Hepatocyte (in vitro differentiated cells): ENCODE measurements at regions not wholly inside any gene's neighbourhood (a gene's known extent, or its start where the extent isn't known, plus 50 kb on each side); places are given as distances from the start of the nearest gene placed in this dataset.

ENCODE experiments used
- DNase-seq: peaks from one replicate; pipeline ENCODE4 v3.0.0-alpha.2; 2016; ENCODE audit warnings: low spot score
- H2AFZ ChIP-seq: fragments of 200-600 bp; sonication (generic); 2 replicates; pipeline ENCODE4 v1.6.0; 2016; ENCODE audit warnings: antibody characterized with exemption, mild to moderate bottlenecking
- H3K27ac ChIP-seq: fragments of 200-600 bp; sonication (generic); 2 replicates; pipeline ENCODE4 v1.5.1; 2016; ENCODE audit warnings: mild to moderate bottlenecking
- H3K27me3 ChIP-seq: fragments of 200-600 bp; sonication (generic); 2 replicates; pipeline ENCODE4 v1.6.1; 2016
- H3K36me3 ChIP-seq: fragments of 200-600 bp; sonication (generic); replicated peaks from 2 replicates; pipeline ENCODE4 v1.5.1; 2016; ENCODE audit warnings: low read depth; ENCODE audit not compliant: insufficient read depth
- H3K4me1 ChIP-seq: fragments of 200-600 bp; sonication (generic); 2 replicates; pipeline ENCODE4 v1.5.1; 2016; ENCODE audit warnings: mild to moderate bottlenecking, moderate library complexity; ENCODE audit not compliant: insufficient read depth
- H3K4me2 ChIP-seq: fragments of 200-600 bp; sonication (generic); 2 replicates; pipeline ENCODE4 v1.6.0; 2016
- H3K4me3 ChIP-seq: fragments of 200-600 bp; sonication (generic); 2 replicates; pipeline ENCODE4 v1.5.1; 2016; ENCODE audit warnings: mild to moderate bottlenecking
- H3K79me2 ChIP-seq: fragments of 200-600 bp; sonication (generic); 2 replicates; pipeline ENCODE4 v1.6.0; 2017; ENCODE audit warnings: mild to moderate bottlenecking
- H3K9me2 ChIP-seq: fragments of 200-600 bp; sonication (generic); replicated peaks from 2 replicates; pipeline ENCODE4 v1.6.0; 2017; ENCODE audit warnings: mild to moderate bottlenecking; ENCODE audit not compliant: insufficient read depth
- H3K9me3 ChIP-seq: fragments of 200-600 bp; sonication (generic); 2 replicates; pipeline ENCODE4 v1.5.1; 2016; ENCODE audit warnings: low read depth, mild to moderate bottlenecking
- H4K20me1 ChIP-seq: fragments of 200-600 bp; sonication (generic); 2 replicates; pipeline ENCODE4 v1.6.0; 2016; ENCODE audit warnings: mild to moderate bottlenecking; ENCODE audit not compliant: insufficient read depth, poor library complexity, severe bottlenecking
- EZH2 ChIP-seq: fragments of 200-600 bp; sonication (generic); IDR thresholded peaks from 2 replicates; pipeline ENCODE4 v1.6.1; 2016; ENCODE audit warnings: antibody characterized with exemption, mild to moderate bottlenecking, borderline replicate concordance
- EZH2phosphoT487 ChIP-seq: fragments of 200-600 bp; sonication (generic); IDR thresholded peaks from one replicate; pipeline ENCODE4 v1.6.1; 2018; ENCODE audit warnings: antibody characterized with exemption, mild to moderate bottlenecking, low read depth, moderate library complexity; ENCODE audit not compliant: unreplicated experiment, severe bottlenecking
- WGBS: methylation state at CpG from one replicate; pipeline ENCODE4 v1.1.6; 2016; ENCODE audit warnings: low lambda C conversion rate; ENCODE audit errors: missing lambda C conversion rate; 5-methylcytosine and 5-hydroxymethylcytosine counted together
- TF ChIP-seq, protein P1 (sequence below): fragments of 200-600 bp; sonication (generic); IDR thresholded peaks from 2 replicates; pipeline ENCODE4 v1.5.1; 2016; ENCODE audit warnings: antibody characterized with exemption, mild to moderate bottlenecking; ENCODE audit not compliant: poor library complexity

- Histone ChIP-seq H2AFZ (no peak overlapping the region), H3K9me2 (no peaks in the 10 kb centered on the region), H4K20me1 (no peaks in the 10 kb centered on the region), H3K4me1 (peaks cover 15% of the 10 kb centered on the region), H3K27me3 (no peaks in the 10 kb centered on the region), H3K4me2 (no peak overlapping the region), H3K79me2 (no peaks in the 10 kb centered on the region), H3K27ac (peak overlapping the region; percentile 86), H3K4me3 (no peak overlapping the region), H3K9me3 (no peaks in the 10 kb centered on the region), H3K36me3 (no peaks in the 10 kb centered on the region)
- TF ChIP-seq EZH2 (no peak), EZH2phosphoT487 (no peak)
- TF ChIP-seq, protein P1, sequence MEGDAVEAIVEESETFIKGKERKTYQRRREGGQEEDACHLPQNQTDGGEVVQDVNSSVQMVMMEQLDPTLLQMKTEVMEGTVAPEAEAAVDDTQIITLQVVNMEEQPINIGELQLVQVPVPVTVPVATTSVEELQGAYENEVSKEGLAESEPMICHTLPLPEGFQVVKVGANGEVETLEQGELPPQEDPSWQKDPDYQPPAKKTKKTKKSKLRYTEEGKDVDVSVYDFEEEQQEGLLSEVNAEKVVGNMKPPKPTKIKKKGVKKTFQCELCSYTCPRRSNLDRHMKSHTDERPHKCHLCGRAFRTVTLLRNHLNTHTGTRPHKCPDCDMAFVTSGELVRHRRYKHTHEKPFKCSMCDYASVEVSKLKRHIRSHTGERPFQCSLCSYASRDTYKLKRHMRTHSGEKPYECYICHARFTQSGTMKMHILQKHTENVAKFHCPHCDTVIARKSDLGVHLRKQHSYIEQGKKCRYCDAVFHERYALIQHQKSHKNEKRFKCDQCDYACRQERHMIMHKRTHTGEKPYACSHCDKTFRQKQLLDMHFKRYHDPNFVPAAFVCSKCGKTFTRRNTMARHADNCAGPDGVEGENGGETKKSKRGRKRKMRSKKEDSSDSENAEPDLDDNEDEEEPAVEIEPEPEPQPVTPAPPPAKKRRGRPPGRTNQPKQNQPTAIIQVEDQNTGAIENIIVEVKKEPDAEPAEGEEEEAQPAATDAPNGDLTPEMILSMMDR: no peak
- DNase-seq: no peak
- 86% methylated on average over 8 of the region's 8 CpGs for WGBS
Measured at GRCh38 chr12:25690996-25691864, 138.1 kb upstream of the LMNTD1 start.

- no peak for TF ChIP-seq EZH2
- TF ChIP-seq, protein P1: no peak
- no peak for TF ChIP-seq EZH2phosphoT487
- 44% methylated on average over 4 of the region's 4 CpGs for WGBS
- Histone ChIP-seq H3K4me3 (no peak overlapping the region), H3K36me3 (no peaks in the 10 kb centered on the region), H3K27ac (peak overlapping the region; percentile 86), H2AFZ (no peak overlapping the region), H3K79me2 (no peaks in the 10 kb centered on the region), H3K4me1 (peaks cover 15% of the 10 kb centered on the region), H3K9me3 (no peaks in the 10 kb centered on the region), H4K20me1 (no peaks in the 10 kb centered on the region), H3K9me2 (no peaks in the 10 kb centered on the region), H3K27me3 (no peaks in the 10 kb centered on the region), H3K4me2 (no peak overlapping the region)
- no peak for DNase-seq
Measured at GRCh38 chr12:25691865-25692114, 138.7 kb upstream of the LMNTD1 start.

GRCh38 chr12:25692115-25693035, 139.3 kb upstream of the LMNTD1 start:
- WGBS: 57% methylated on average over 9 of the region's 9 CpGs
- no peak overlapping the region for H2AFZ ChIP-seq

More at GRCh38 chr12:25692115-25693035, 139.3 kb upstream of the LMNTD1 start:
- peak; percentile 63 for DNase-seq
- no peaks in the 10 kb centered on the region for H4K20me1 ChIP-seq
- no peak overlapping the region for H3K4me3 ChIP-seq
- H3K27ac ChIP-seq: peak overlapping the region; percentile 86
- no peaks in the 10 kb centered on the region for H3K9me2 ChIP-seq
- H3K4me2 ChIP-seq: peak overlapping the region; percentile 7
- H3K4me1 ChIP-seq: peaks cover 15% of the 10 kb centered on the region
- no peaks in the 10 kb centered on the region for H3K9me3 ChIP-seq
- TF ChIP-seq EZH2phosphoT487 (no peak), EZH2 (no peak)
- TF ChIP-seq, protein P1: no peak
- no peaks in the 10 kb centered on the region for H3K36me3 ChIP-seq
- no peaks in the 10 kb centered on the region for H3K79me2 ChIP-seq
- no peaks in the 10 kb centered on the region for H3K27me3 ChIP-seq
